GM13976 (cell line): ENCODE measurements at regions not wholly inside any gene's neighbourhood (a gene's known extent, or its start where the extent isn't known, plus 50 kb on each side); places are given as distances from the start of the nearest gene placed in this dataset.

Experiments
- DNase-seq: peaks from one replicate; pipeline ENCODE4 v3.0.0; 2012; ENCODE audit warnings: low spot score
- CTCF ChIP-seq: IDR thresholded peaks from 2 replicates; pipeline ENCODE4 v1.5.1; 2012; ENCODE audit warnings: borderline replicate concordance, mild to moderate bottlenecking; ENCODE audit not compliant: insufficient read depth; ENCODE audit errors: extremely low read depth, missing control alignments, control extremely low read depth
- in situ Hi-C: fragments of 300-500 bp; cut with MboI; formaldehyde crosslinking; loops from one replicate; pipeline ENCODE4 v1.12.0; 2022; ENCODE audit warnings: low sequenced_read_pairs, mixed read lengths, inconsistent platforms; ENCODE audit not compliant: unreplicated experiment

GRCh38 chr18:39732918-39733317, 2167.3 kb upstream of the CELF4 start:
- in situ Hi-C loops, result no loop called here
- no peak for DNase-seq
- no peak for TF ChIP-seq CTCF

GRCh38 chr18:39730606-39731005, 2165.0 kb upstream of the CELF4 start:
- no peak for TF ChIP-seq CTCF
- DNase-seq, result no peak

GRCh38 chr18:39724652-39725051, 2159.1 kb upstream of the CELF4 start:
- DNase-seq, result no peak
- no peak for TF ChIP-seq CTCF
- in situ Hi-C loops, result no loop called here

More at GRCh38 chr18:39730606-39731005, 2165.0 kb upstream of the CELF4 start:
- in situ Hi-C loops, result no loop called here

GRCh38 chr18:39721712-39722111, 2156.1 kb upstream of the CELF4 start:
- TF ChIP-seq CTCF, result no peak
- in situ Hi-C loops, result no loop called here
- no peak for DNase-seq

GRCh38 chr18:39713961-39714360, 2148.4 kb upstream of the CELF4 start:
- no peak for DNase-seq
- no peak for TF ChIP-seq CTCF
- in situ Hi-C loops, result no loop called here

- in situ Hi-C loops, result no loop called here
- TF ChIP-seq CTCF, result no peak
- no peak for DNase-seq
Measured at GRCh38 chr18:39711701-39712100, 2146.1 kb upstream of the CELF4 start.

GRCh38 chr18:39705362-39705761, 2139.8 kb upstream of the CELF4 start:
- no peak for DNase-seq
- no peak for TF ChIP-seq CTCF
- in situ Hi-C loops, result no loop called here
